Bronchial epithelial cell (primary cell): ENCODE measurements at regions not wholly inside any gene's neighbourhood (a gene's known extent, or its start where the extent isn't known, plus 50 kb on each side); places are given as distances from the start of the nearest gene placed in this dataset.
"Not testable (repeated sequence)": the region's sequence is repeated elsewhere in the genome, so short reads cannot be mapped to it uniquely, and the experiment has no call there.

Experiments used
- DNase-seq: peaks from one replicate; pipeline ENCODE4 v3.0.0-alpha.2; 2010; ENCODE audit warnings: low read depth
- FAIRE-seq: peaks from 2 replicates; lab custom pipeline; 2011; peaks lifted over from hg19 to GRCh38; lab: Jason Lieb, UNC
- H3K27me3 ChIP-seq: 2 replicates; pipeline ENCODE4 v1.5.1; 2011; ENCODE audit warnings: low read length; ENCODE audit not compliant: control insufficient read depth, insufficient read depth
- H3K36me3 ChIP-seq: 2 replicates; pipeline ENCODE4 v1.5.1; 2011; ENCODE audit warnings: low read length; ENCODE audit not compliant: control insufficient read depth, insufficient read depth
- H3K4me3 ChIP-seq: 2 replicates; pipeline ENCODE4 v1.5.1; 2011; ENCODE audit warnings: mild to moderate bottlenecking, low read depth, low read length, control low read depth
- TF ChIP-seq, protein P1 (sequence below): IDR thresholded peaks from 2 replicates; pipeline ENCODE4 v1.5.1; 2011; ENCODE audit warnings: mild to moderate bottlenecking, moderate library complexity, low read length, control low read depth, inconsistent platforms; ENCODE audit not compliant: insufficient read depth, severe bottlenecking

DNA sequence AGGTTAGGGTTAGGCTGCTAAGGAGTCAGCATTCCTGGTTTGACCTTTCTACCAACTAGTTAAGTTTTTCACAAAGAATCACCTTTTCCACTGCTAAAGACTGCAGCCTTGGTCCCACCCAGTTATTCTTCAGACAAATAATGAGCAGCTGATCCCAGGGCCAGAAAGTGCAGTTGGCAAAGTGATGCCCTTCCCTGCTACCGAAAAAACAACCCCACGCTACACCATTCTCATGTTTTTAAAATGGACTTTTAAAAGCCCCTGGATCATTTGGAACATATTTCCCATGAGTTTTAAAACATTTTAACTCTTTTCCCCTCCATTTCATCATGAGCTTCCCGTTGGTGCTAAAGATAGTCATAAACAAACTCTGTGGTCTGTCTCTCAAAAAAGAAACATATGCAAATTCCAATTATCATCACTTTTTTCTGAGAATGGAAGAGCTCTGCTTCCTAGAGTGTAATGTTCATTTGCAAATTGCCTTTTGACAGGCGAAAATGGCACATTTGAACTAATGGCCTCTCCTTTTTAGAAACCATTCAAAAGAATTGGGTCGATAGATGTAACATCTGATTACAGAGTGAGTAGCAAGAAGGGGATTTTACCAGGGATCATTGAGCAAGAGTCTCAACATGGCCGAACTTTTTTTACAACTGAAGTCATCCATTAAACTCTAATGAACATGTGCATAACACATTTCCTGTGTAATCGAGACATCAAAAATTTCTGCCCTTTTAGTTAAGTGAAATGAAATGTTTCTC is 129.3 kb upstream of the RAP1B start:
- no peak for FAIRE-seq
- no peaks in the 10 kb centered on the region for H3K27me3 ChIP-seq

DNA sequence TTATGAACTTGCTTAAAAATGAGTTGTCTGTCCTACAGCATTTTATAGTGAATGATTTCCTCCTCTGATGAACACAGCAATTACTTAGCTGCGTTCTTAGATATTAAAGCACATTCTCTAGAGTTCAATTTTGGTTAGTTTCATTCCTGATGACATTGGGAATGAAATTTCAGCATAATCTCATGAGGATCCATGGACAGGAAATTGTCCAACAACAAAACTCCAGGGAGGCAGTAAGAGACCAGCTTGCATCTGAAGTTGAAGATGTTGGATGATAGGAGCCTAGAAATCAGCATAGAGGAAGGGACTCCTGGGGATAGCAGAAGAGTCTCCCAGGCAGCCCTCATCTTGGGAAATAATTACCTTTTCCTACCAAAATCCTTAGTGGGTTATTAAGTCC is 128.7 kb upstream of the RAP1B start:
- no peak for DNase-seq
- Histone ChIP-seq H3K27me3 (no peaks in the 10 kb centered on the region), H3K4me3 (no peak overlapping the region), H3K36me3 (no peaks in the 10 kb centered on the region)
- TF ChIP-seq, protein P1, sequence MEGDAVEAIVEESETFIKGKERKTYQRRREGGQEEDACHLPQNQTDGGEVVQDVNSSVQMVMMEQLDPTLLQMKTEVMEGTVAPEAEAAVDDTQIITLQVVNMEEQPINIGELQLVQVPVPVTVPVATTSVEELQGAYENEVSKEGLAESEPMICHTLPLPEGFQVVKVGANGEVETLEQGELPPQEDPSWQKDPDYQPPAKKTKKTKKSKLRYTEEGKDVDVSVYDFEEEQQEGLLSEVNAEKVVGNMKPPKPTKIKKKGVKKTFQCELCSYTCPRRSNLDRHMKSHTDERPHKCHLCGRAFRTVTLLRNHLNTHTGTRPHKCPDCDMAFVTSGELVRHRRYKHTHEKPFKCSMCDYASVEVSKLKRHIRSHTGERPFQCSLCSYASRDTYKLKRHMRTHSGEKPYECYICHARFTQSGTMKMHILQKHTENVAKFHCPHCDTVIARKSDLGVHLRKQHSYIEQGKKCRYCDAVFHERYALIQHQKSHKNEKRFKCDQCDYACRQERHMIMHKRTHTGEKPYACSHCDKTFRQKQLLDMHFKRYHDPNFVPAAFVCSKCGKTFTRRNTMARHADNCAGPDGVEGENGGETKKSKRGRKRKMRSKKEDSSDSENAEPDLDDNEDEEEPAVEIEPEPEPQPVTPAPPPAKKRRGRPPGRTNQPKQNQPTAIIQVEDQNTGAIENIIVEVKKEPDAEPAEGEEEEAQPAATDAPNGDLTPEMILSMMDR, result no peak
- FAIRE-seq, result no peak

More for the DNA sequence above, 129.3 kb upstream of the RAP1B start:
- H3K4me3 ChIP-seq, result no peak overlapping the region
- TF ChIP-seq, protein P1, result no peak
- no peaks in the 10 kb centered on the region for H3K36me3 ChIP-seq
- DNase-seq, result no peak

DNA sequence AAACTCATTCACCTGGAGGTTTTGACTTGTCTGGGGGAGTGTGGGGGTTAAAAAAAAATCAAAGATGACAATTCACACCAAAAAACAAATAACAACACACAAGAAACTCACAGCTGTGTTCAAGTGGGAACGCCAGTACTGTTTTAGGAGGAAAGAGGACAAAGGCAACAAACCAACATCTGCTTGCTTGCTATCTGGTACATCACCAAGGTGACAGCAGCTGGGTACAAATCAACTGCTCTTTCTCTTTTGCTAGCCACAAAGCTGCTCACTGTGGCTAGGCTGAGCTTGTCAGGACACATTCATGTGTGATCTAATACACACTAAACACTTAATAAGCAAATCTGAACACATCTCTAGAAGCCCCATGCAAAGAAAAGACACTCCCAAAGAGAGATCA is 128.0 kb upstream of the RAP1B start:
- no peak overlapping the region for H3K4me3 ChIP-seq
- DNase-seq, result peak; percentile 90
- no peak for FAIRE-seq
- TF ChIP-seq, protein P1, result no peak
- no peaks in the 10 kb centered on the region for H3K36me3 ChIP-seq
- H3K27me3 ChIP-seq, result no peaks in the 10 kb centered on the region

DNA sequence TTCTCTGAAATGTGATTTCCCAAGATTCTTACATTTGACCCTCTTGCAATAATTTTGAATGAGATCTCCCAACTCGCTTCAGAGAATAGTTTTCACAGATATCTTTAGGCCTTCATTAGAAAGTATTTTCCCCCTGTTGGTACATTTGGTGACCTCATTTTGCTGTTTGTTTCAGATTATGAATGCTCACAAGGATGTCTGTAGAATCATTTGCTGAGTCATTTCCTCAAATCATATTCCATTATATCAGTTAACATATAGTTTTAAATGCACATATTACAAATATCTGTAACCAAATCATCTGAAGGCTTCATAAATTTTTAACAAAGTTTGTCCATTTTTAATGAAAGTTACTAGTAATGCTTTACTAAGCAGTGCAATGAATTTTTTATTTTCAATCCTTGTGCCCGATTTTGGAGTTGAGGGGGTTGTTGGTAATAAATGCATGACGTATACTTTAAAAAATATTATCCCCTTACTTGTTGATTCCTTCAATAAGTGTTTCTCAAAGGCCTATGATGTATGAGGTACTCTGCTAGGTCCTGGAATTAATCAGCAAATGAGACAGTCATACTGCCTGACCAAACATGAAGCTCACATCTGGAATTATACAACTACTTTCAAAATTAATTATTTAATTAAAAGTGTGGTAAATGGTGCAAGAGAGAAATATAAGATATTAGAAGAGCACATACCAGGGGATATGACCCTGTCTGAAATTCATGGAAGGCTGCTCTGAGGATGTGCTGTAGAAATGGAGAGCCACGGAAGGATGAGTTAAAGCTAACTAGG is 126.9 kb upstream of the RAP1B start:
- Histone ChIP-seq H3K36me3 (no peaks in the 10 kb centered on the region), H3K4me3 (no peak overlapping the region), H3K27me3 (no peaks in the 10 kb centered on the region)
- FAIRE-seq, result no peak
- peak; percentile 90 for DNase-seq
- TF ChIP-seq, protein P1, result no peak

DNA sequence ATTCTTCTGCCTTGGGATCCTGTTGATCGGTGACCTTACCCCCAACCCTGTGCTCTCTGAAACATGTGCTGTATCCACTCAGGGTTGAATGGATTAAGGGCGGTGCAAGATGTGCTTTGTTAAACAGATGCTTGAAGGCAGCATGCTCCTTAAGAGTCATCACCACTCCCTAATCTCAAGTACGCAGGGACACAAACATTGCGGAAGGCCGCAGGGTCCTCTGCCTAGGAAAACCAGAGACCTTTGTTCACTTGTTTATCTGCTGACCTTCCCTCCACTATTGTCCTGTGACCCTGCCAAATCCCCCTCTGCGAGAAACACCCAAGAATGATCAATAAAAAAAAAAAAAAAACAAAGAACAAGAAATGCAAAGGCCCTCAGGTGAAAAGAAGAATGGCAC is 126.1 kb upstream of the RAP1B start:
- not testable (repeated sequence) for H3K4me3 ChIP-seq, DNase-seq, H3K27me3 ChIP-seq, FAIRE-seq, H3K36me3 ChIP-seq

DNA sequence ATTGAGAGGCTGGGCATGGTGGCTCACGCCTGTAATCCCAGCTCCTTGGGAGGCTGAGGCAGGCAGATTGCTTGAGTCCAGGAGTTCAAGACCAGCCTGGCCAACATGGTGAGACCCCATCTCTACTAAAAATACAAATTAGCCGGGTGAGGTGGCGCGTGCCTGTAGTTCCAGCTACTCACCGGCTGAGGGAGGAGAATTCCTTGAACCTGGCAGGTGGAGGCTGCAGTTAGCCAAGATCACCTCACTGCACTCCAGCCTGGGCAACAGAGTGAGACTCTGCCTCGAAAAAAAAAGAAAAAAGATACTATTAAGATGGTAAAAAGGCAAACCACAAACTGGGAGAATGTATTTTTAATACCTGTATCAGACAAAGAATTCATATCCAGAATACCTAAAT is 124.2 kb upstream of the RAP1B start:
- H3K4me3 ChIP-seq, FAIRE-seq, H3K27me3 ChIP-seq, H3K36me3 ChIP-seq, DNase-seq: not testable (repeated sequence)
